HS-27A (cell line): ENCODE measurements at regions not wholly inside any gene's neighbourhood (a gene's known extent, or its start where the extent isn't known, plus 50 kb on each side); places are given as distances from the start of the nearest gene placed in this dataset.
"Not testable (repeated sequence)": the region's sequence is repeated elsewhere in the genome, so short reads cannot be mapped to it uniquely, and the experiment has no call there.

ENCODE experiments used
- DNase-seq: peaks from one replicate; pipeline ENCODE4 v3.0.0-alpha.2; 2012; ENCODE audit warnings: low read depth, missing footprints

- DNase-seq, result no peak
These were observed 117.9 kb downstream of the CXCL12 start for GRCh38 chr10:44267007-44267406.

GRCh38 chr10:44264244-44264643 is 120.7 kb downstream of the CXCL12 start:
- DNase-seq, result no peak

- DNase-seq, result no peak
These were observed 121.1 kb downstream of the CXCL12 start for GRCh38 chr10:44263771-44264170.

GRCh38 chr10:44262551-44263251 is 122.2 kb downstream of the CXCL12 start:
- DNase-seq, result no peak

- DNase-seq, result no peak
These were observed 123.0 kb downstream of the CXCL12 start for GRCh38 chr10:44261710-44262455.

GRCh38 chr10:44261296-44261695 is 123.6 kb downstream of the CXCL12 start:
- no peak for DNase-seq

GRCh38 chr10:44260286-44260928 is 124.5 kb downstream of the CXCL12 start:
- no peak for DNase-seq

- DNase-seq, result no peak
These were observed 125.6 kb downstream of the CXCL12 start for GRCh38 chr10:44259090-44259874.

GRCh38 chr10:44258460-44259089 is 126.3 kb downstream of the CXCL12 start:
- DNase-seq, result no peak

GRCh38 chr10:44258019-44258418 is 126.9 kb downstream of the CXCL12 start:
- no peak for DNase-seq

GRCh38 chr10:44253769-44254462 is 131.0 kb downstream of the CXCL12 start:
- no peak for DNase-seq

GRCh38 chr10:44252631-44253030 is 132.3 kb downstream of the CXCL12 start:
- not testable (repeated sequence) for DNase-seq

- DNase-seq, result not testable (repeated sequence)
These were observed 135.0 kb downstream of the CXCL12 start for GRCh38 chr10:44249933-44250332.

- DNase-seq, result no peak
These were observed 135.4 kb downstream of the CXCL12 start for GRCh38 chr10:44249490-44249889.

- not testable (repeated sequence) for DNase-seq
These were observed 138.2 kb downstream of the CXCL12 start for GRCh38 chr10:44246700-44247099.

GRCh38 chr10:44246287-44246686 is 138.6 kb downstream of the CXCL12 start:
- DNase-seq, result not testable (repeated sequence)

- no peak for DNase-seq
These were observed 139.3 kb downstream of the CXCL12 start for GRCh38 chr10:44245601-44245938.

- DNase-seq, result no peak
These were observed 139.9 kb downstream of the CXCL12 start for GRCh38 chr10:44244745-44245600.

- DNase-seq, result no peak
These were observed 140.9 kb downstream of the CXCL12 start for GRCh38 chr10:44243851-44244510.

- no peak for DNase-seq
These were observed 142.1 kb downstream of the CXCL12 start for GRCh38 chr10:44242826-44243225.
